ENCODE measurements at regions not wholly inside any gene's neighbourhood (a gene's known extent, or its start where the extent isn't known, plus 50 kb on each side); places are given as distances from the start of the nearest gene placed in this dataset.

GRCh38 chr6:40854592-40854991, 184.4 kb downstream of the UNC5CL start:
- Histone ChIP-seq H3K27me3 (ENCODE audit: control insufficient read depth, insufficient read depth, low read length) (no peaks in the 10 kb centered on the region), H3K4me3 (ENCODE audit: low read length) (no peak overlapping the region), H3K9me3 (replicated peaks; ENCODE audit: low read length) (no peaks in the 10 kb centered on the region), H3K36me3 (ENCODE audit: insufficient read depth, low read length) (no peaks in the 10 kb centered on the region), H3K9ac (ENCODE audit: low read depth, low read length) (no peak overlapping the region), H3K4me2 (ENCODE audit: low read length) (no peak overlapping the region), H3K4me1 (ENCODE audit: control insufficient read depth, insufficient read depth, low read length) (no peaks in the 10 kb centered on the region)

DNA sequence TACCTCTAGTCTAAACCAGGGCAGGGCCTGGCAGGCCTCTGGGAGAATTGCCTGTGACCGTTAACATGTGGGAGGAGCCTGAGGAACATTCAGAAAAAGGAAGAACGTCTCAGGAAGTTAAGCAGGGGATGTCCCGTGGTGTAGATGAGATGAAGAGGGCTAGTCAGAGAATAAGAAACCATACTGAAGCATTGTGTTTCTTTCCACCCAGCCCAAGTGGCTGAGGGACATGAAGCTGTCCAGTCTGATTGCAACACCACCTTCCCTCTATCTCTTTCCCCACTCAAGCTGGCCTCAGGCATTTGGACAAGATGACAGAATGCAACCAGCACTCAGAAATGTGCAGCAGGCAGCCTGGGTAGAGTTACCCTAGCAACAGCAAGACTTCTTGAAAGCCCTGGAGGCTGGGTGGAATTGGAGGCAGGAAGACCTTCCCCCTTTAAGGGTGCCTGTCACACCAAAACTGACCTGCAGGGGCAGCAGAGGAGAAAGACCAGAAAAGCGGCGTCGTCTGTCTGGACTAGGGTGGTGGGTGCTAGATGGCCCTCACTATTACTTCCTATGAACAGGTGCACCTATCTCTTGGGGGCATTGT, 186.1 kb downstream of the UNC5CL start:
- Histone ChIP-seq H3K9ac (ENCODE audit: low read depth, low read length) (no peak overlapping the region), H3K4me3 (ENCODE audit: low read length) (no peak overlapping the region), H3K27me3 (ENCODE audit: control insufficient read depth, insufficient read depth, low read length) (no peaks in the 10 kb centered on the region), H3K9me3 (replicated peaks; ENCODE audit: low read length) (no peaks in the 10 kb centered on the region), H3K36me3 (ENCODE audit: insufficient read depth, low read length) (no peaks in the 10 kb centered on the region), H3K4me1 (ENCODE audit: control insufficient read depth, insufficient read depth, low read length) (no peaks in the 10 kb centered on the region), H3K4me2 (ENCODE audit: low read length) (no peak overlapping the region)

DNA sequence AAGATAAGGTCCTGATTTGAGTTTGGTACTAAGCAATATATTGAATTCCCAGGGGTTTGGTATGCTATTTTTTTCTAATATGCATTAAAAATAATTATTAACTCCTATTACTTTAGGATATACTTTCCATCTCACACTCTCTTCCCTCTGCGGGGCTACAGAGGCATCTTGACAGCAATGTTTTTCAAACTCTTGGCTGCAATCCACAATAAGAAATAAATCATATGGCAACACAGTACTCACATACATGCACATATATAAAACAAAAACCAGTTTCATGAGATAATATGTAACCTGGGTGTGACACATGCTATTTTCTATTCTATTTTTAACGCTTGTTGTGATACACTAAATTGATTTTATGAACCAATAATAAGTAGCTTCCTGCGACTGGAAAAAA, 189.5 kb downstream of the UNC5CL start:
- H3K4me3 ChIP-seq (ENCODE audit: low read length): no peak overlapping the region
- no peaks in the 10 kb centered on the region for H3K4me1 ChIP-seq (ENCODE audit: control insufficient read depth, insufficient read depth, low read length)
- H3K9me3 ChIP-seq (replicated peaks; ENCODE audit: low read length): no peaks in the 10 kb centered on the region
- H3K4me2 ChIP-seq (ENCODE audit: low read length): no peak overlapping the region
- no peaks in the 10 kb centered on the region for H3K36me3 ChIP-seq (ENCODE audit: insufficient read depth, low read length)
- H3K27me3 ChIP-seq (ENCODE audit: control insufficient read depth, insufficient read depth, low read length): no peaks in the 10 kb centered on the region
- H3K9ac ChIP-seq (ENCODE audit: low read depth, low read length): no peak overlapping the region

DNA sequence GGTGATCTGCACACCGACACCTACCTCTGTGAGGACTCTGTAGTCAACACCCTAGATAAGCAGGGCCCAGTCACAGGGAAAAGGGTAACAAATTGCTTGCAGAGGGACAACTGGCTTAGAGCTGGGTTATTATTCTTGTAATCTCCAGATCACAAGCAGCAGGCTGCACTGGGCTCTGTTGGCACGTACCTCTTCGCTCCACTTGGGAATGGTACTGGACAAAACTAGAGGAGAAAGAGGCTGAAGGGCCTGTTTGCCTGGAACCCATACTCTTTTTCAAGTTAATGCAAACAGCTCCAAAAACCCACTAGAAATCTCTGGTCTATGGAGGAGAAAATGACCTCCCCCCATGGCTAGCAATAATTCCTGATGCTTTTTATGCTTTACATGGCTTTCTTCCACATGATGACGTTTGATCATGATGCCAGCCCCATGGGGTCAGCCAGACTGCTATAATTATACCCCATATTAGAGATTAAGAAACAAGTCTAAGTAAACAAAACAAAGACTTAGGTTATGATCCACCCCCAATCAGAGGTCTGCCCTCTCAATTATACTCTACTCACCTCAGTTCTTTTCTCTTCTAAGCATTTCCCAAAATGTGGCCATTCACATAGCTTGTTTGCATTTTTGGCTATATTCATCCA, 190.0 kb downstream of the UNC5CL start:
- no peaks in the 10 kb centered on the region for H3K36me3 ChIP-seq (ENCODE audit: insufficient read depth, low read length)
- H3K27me3 ChIP-seq (ENCODE audit: control insufficient read depth, insufficient read depth, low read length): no peaks in the 10 kb centered on the region
- H3K4me1 ChIP-seq (ENCODE audit: control insufficient read depth, insufficient read depth, low read length): no peaks in the 10 kb centered on the region
- no peak overlapping the region for H3K4me3 ChIP-seq (ENCODE audit: low read length)
- no peaks in the 10 kb centered on the region for H3K9me3 ChIP-seq (replicated peaks; ENCODE audit: low read length)
- no peak overlapping the region for H3K9ac ChIP-seq (ENCODE audit: low read depth, low read length)
- no peak overlapping the region for H3K4me2 ChIP-seq (ENCODE audit: low read length)

DNA sequence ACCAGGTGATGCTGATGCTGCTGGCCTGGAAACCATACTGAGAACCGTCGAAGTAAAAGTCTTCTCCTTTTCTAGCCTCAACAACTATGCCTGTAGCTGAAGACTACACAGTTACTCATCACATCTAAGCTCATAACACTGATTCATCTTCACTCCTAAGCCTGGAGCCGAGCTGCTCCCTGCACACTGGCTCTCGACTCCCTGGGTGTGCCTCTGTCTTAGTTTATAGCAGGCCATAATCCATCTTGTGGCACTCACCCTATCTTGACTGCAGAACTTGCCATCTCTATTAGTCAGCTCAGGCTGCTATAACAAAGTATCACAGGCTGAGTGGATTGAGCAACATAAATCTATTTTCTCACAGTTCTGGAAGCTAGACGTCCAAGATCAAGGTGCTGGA, 191.0 kb downstream of the UNC5CL start:
- no peaks in the 10 kb centered on the region for H3K4me1 ChIP-seq (ENCODE audit: control insufficient read depth, insufficient read depth, low read length)
- no peaks in the 10 kb centered on the region for H3K27me3 ChIP-seq (ENCODE audit: control insufficient read depth, insufficient read depth, low read length)
- no peak overlapping the region for H3K4me2 ChIP-seq (ENCODE audit: low read length)
- no peaks in the 10 kb centered on the region for H3K36me3 ChIP-seq (ENCODE audit: insufficient read depth, low read length)
- H3K9ac ChIP-seq (ENCODE audit: low read depth, low read length): no peak overlapping the region
- H3K9me3 ChIP-seq (replicated peaks; ENCODE audit: low read length): no peaks in the 10 kb centered on the region
- no peak overlapping the region for H3K4me3 ChIP-seq (ENCODE audit: low read length)

GRCh38 chr6:40845553-40845952, 193.5 kb downstream of the UNC5CL start:
- Histone ChIP-seq H3K4me3 (ENCODE audit: low read length) (no peak overlapping the region), H3K4me2 (ENCODE audit: low read length) (no peak overlapping the region), H3K36me3 (ENCODE audit: insufficient read depth, low read length) (no peaks in the 10 kb centered on the region), H3K9ac (ENCODE audit: low read depth, low read length) (no peak overlapping the region), H3K27me3 (ENCODE audit: control insufficient read depth, insufficient read depth, low read length) (no peaks in the 10 kb centered on the region), H3K9me3 (replicated peaks; ENCODE audit: low read length) (no peaks in the 10 kb centered on the region), H3K4me1 (ENCODE audit: control insufficient read depth, insufficient read depth, low read length) (no peaks in the 10 kb centered on the region)

- Histone ChIP-seq H3K4me3 (ENCODE audit: low read length) (no peak overlapping the region), H3K4me2 (ENCODE audit: low read length) (no peak overlapping the region), H3K36me3 (ENCODE audit: insufficient read depth, low read length) (no peaks in the 10 kb centered on the region), H3K4me1 (ENCODE audit: control insufficient read depth, insufficient read depth, low read length) (no peaks in the 10 kb centered on the region), H3K27me3 (ENCODE audit: control insufficient read depth, insufficient read depth, low read length) (no peaks in the 10 kb centered on the region), H3K9me3 (replicated peaks; ENCODE audit: low read length) (no peaks in the 10 kb centered on the region), H3K9ac (ENCODE audit: low read depth, low read length) (no peak overlapping the region)
These were observed 194.8 kb downstream of the UNC5CL start for GRCh38 chr6:40844246-40844645.

DNA sequence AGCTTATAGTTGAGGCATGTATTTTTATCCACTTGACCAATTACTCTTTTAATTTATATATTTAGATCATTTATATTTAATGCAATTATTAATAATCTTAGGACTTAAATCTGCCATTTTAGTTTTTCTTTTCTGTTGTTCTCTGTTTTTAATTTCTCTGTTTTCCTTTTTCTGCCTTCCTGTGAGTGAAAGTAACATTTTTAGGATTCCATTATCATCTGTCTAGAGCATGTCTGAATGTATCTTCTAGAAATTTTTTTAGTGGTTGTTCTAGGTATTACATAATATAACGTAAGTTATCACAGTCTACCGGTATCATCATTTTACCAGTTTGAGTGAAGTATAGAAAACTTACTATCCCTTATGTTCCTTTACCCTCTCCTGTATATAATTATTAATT, 197.3 kb downstream of the UNC5CL start:
- H3K27me3 ChIP-seq (ENCODE audit: control insufficient read depth, insufficient read depth, low read length): no peaks in the 10 kb centered on the region
- no peak overlapping the region for H3K4me3 ChIP-seq (ENCODE audit: low read length)

GRCh38 chr6:40832691-40833090, 206.3 kb downstream of the UNC5CL start:
- no peaks in the 10 kb centered on the region for H3K27me3 ChIP-seq (ENCODE audit: control insufficient read depth, insufficient read depth, low read length)
- no peak overlapping the region for H3K9ac ChIP-seq (ENCODE audit: low read depth, low read length)
- H3K9me3 ChIP-seq (replicated peaks; ENCODE audit: low read length): no peaks in the 10 kb centered on the region
- no peak overlapping the region for H3K4me3 ChIP-seq (ENCODE audit: low read length)
- no peak overlapping the region for H3K4me2 ChIP-seq (ENCODE audit: low read length)
- no peaks in the 10 kb centered on the region for H3K36me3 ChIP-seq (ENCODE audit: insufficient read depth, low read length)
- no peaks in the 10 kb centered on the region for H3K4me1 ChIP-seq (ENCODE audit: control insufficient read depth, insufficient read depth, low read length)

More for the DNA sequence above, 197.3 kb downstream of the UNC5CL start:
- Histone ChIP-seq H3K9me3 (replicated peaks; ENCODE audit: low read length) (no peaks in the 10 kb centered on the region), H3K4me1 (ENCODE audit: control insufficient read depth, insufficient read depth, low read length) (no peaks in the 10 kb centered on the region), H3K36me3 (ENCODE audit: insufficient read depth, low read length) (no peaks in the 10 kb centered on the region), H3K4me2 (ENCODE audit: low read length) (no peak overlapping the region), H3K9ac (ENCODE audit: low read depth, low read length) (no peak overlapping the region)

DNA sequence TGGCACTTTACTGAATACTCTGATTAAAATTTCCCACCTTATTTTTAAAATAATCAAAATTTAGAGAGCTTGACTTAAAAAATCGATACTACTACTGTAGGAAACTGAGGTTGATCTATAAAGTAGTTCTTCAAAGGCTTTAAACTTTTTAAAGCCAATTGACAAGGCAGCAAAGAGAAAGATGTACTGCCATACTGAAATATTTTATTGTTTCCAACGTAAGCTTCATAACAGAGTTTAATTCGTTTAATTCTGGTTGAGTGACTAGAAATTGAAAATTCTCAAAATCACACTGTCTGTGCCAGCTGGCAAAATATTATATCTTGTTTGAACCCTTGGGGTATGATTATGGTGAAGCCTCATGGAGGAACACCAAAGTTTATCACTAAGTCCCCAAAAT, 207.6 kb downstream of the UNC5CL start:
- no peak overlapping the region for H3K9ac ChIP-seq (ENCODE audit: low read depth, low read length)
- H3K4me1 ChIP-seq (ENCODE audit: control insufficient read depth, insufficient read depth, low read length): no peaks in the 10 kb centered on the region
- no peaks in the 10 kb centered on the region for H3K9me3 ChIP-seq (replicated peaks; ENCODE audit: low read length)
- H3K4me2 ChIP-seq (ENCODE audit: low read length): no peak overlapping the region
- H3K27me3 ChIP-seq (ENCODE audit: control insufficient read depth, insufficient read depth, low read length): peaks cover 3% of the 10 kb centered on the region
- H3K4me3 ChIP-seq (ENCODE audit: low read length): no peak overlapping the region
- H3K36me3 ChIP-seq (ENCODE audit: insufficient read depth, low read length): no peaks in the 10 kb centered on the region

DNA sequence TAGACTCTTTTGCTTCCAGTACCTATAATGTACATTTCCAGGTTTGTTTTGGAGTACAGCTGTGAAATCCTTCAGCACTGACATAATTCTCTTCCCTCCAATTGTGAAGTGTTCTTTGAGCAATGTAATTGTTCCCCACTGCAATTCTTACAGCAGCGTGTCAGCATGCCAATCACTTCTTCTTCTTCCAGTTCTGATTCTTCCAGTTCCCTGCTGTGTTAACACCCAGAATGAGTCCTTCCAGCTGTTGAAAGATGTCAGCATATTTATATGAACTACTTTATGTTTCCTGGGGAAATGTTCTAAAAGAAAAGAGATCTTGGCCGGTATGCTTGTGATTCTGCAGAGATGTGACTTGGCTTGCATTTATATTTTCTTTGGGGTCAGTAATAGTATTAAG, 213.9 kb downstream of the UNC5CL start:
- H3K9ac ChIP-seq (ENCODE audit: low read depth, low read length): no peak overlapping the region
- peaks cover 3% of the 10 kb centered on the region for H3K27me3 ChIP-seq (ENCODE audit: control insufficient read depth, insufficient read depth, low read length)
- H3K9me3 ChIP-seq (replicated peaks; ENCODE audit: low read length): no peaks in the 10 kb centered on the region
- no peak overlapping the region for H3K4me3 ChIP-seq (ENCODE audit: low read length)
- no peak overlapping the region for H3K4me2 ChIP-seq (ENCODE audit: low read length)
- no peaks in the 10 kb centered on the region for H3K36me3 ChIP-seq (ENCODE audit: insufficient read depth, low read length)
- no peaks in the 10 kb centered on the region for H3K4me1 ChIP-seq (ENCODE audit: control insufficient read depth, insufficient read depth, low read length)
